ENCODE measurements at regions not wholly inside any gene's neighbourhood (a gene's known extent, or its start where the extent isn't known, plus 50 kb on each side); places are given as distances from the start of the nearest gene placed in this dataset.

DNA sequence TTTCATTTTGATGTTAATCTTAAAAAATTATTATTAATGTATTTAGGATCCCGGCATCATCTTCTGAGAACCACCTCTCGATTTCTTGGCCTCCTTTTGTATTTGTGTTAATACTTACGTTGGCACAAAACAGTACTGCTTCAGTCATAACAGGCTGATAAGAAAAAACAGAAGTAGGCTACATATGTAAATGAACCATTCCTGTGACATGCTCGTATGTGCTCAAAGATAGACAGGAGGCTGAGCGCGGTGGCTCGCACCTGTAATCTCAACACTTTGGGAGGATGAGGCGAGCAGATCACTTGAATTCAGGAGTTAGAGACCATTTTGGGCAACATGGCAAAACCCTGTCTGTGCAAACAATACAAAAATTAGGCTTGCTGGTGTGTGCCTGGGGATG lies 109.4 kb upstream of the H2AZ1 start:
- Histone ChIP-seq H3K4me2 (no peak overlapping the region), H2AFZ (no peak overlapping the region), H4K20me1 (replicated peaks; ENCODE audit: insufficient read depth) (no peaks in the 10 kb centered on the region), H3K27me3 (ENCODE audit: insufficient read depth) (no peaks in the 10 kb centered on the region), H3K4me1 (ENCODE audit: insufficient read depth) (peaks cover 4% of the 10 kb centered on the region; the same call in 1 of the 2 replicates), H3K27ac (ENCODE audit: low read depth) (no peak overlapping the region), H3K79me2 (replicated peaks; ENCODE audit: insufficient read depth) (no peaks in the 10 kb centered on the region), H3F3A (replicated peaks; ENCODE audit: low read depth) (no peaks in the 10 kb centered on the region), H3K4me3 (no peak overlapping the region), H3K36me3 (ENCODE audit: insufficient read depth) (no peaks in the 10 kb centered on the region), H3K9me2 (ENCODE audit: insufficient read depth) (no peaks in the 10 kb centered on the region)
- H3K36me3 Mint-ChIP-seq (ENCODE audit: low read depth) = no peaks in the 10 kb centered on the region
- DNase-seq (ENCODE audit: low spot score) (no peak), ATAC-seq (no peak)
- no peak overlapping the region for H3K27ac Mint-ChIP-seq
- TF ChIP-seq, protein P1, sequence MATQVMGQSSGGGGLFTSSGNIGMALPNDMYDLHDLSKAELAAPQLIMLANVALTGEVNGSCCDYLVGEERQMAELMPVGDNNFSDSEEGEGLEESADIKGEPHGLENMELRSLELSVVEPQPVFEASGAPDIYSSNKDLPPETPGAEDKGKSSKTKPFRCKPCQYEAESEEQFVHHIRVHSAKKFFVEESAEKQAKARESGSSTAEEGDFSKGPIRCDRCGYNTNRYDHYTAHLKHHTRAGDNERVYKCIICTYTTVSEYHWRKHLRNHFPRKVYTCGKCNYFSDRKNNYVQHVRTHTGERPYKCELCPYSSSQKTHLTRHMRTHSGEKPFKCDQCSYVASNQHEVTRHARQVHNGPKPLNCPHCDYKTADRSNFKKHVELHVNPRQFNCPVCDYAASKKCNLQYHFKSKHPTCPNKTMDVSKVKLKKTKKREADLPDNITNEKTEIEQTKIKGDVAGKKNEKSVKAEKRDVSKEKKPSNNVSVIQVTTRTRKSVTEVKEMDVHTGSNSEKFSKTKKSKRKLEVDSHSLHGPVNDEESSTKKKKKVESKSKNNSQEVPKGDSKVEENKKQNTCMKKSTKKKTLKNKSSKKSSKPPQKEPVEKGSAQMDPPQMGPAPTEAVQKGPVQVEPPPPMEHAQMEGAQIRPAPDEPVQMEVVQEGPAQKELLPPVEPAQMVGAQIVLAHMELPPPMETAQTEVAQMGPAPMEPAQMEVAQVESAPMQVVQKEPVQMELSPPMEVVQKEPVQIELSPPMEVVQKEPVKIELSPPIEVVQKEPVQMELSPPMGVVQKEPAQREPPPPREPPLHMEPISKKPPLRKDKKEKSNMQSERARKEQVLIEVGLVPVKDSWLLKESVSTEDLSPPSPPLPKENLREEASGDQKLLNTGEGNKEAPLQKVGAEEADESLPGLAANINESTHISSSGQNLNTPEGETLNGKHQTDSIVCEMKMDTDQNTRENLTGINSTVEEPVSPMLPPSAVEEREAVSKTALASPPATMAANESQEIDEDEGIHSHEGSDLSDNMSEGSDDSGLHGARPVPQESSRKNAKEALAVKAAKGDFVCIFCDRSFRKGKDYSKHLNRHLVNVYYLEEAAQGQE (IDR thresholded peaks at IDR 0.05; ENCODE audit: unreplicated experiment) = no peak
- TF ChIP-seq POLR2AphosphoS5 (IDR thresholded peaks at IDR 0.05; ENCODE audit: low read depth) (no peak), EZH2 (IDR thresholded peaks at IDR 0.05; ENCODE audit: low read depth, unreplicated experiment) (no peak), JUNB (IDR thresholded peaks at IDR 0.05; ENCODE audit: unreplicated experiment) (no peak)
- TF ChIP-seq, protein P2, sequence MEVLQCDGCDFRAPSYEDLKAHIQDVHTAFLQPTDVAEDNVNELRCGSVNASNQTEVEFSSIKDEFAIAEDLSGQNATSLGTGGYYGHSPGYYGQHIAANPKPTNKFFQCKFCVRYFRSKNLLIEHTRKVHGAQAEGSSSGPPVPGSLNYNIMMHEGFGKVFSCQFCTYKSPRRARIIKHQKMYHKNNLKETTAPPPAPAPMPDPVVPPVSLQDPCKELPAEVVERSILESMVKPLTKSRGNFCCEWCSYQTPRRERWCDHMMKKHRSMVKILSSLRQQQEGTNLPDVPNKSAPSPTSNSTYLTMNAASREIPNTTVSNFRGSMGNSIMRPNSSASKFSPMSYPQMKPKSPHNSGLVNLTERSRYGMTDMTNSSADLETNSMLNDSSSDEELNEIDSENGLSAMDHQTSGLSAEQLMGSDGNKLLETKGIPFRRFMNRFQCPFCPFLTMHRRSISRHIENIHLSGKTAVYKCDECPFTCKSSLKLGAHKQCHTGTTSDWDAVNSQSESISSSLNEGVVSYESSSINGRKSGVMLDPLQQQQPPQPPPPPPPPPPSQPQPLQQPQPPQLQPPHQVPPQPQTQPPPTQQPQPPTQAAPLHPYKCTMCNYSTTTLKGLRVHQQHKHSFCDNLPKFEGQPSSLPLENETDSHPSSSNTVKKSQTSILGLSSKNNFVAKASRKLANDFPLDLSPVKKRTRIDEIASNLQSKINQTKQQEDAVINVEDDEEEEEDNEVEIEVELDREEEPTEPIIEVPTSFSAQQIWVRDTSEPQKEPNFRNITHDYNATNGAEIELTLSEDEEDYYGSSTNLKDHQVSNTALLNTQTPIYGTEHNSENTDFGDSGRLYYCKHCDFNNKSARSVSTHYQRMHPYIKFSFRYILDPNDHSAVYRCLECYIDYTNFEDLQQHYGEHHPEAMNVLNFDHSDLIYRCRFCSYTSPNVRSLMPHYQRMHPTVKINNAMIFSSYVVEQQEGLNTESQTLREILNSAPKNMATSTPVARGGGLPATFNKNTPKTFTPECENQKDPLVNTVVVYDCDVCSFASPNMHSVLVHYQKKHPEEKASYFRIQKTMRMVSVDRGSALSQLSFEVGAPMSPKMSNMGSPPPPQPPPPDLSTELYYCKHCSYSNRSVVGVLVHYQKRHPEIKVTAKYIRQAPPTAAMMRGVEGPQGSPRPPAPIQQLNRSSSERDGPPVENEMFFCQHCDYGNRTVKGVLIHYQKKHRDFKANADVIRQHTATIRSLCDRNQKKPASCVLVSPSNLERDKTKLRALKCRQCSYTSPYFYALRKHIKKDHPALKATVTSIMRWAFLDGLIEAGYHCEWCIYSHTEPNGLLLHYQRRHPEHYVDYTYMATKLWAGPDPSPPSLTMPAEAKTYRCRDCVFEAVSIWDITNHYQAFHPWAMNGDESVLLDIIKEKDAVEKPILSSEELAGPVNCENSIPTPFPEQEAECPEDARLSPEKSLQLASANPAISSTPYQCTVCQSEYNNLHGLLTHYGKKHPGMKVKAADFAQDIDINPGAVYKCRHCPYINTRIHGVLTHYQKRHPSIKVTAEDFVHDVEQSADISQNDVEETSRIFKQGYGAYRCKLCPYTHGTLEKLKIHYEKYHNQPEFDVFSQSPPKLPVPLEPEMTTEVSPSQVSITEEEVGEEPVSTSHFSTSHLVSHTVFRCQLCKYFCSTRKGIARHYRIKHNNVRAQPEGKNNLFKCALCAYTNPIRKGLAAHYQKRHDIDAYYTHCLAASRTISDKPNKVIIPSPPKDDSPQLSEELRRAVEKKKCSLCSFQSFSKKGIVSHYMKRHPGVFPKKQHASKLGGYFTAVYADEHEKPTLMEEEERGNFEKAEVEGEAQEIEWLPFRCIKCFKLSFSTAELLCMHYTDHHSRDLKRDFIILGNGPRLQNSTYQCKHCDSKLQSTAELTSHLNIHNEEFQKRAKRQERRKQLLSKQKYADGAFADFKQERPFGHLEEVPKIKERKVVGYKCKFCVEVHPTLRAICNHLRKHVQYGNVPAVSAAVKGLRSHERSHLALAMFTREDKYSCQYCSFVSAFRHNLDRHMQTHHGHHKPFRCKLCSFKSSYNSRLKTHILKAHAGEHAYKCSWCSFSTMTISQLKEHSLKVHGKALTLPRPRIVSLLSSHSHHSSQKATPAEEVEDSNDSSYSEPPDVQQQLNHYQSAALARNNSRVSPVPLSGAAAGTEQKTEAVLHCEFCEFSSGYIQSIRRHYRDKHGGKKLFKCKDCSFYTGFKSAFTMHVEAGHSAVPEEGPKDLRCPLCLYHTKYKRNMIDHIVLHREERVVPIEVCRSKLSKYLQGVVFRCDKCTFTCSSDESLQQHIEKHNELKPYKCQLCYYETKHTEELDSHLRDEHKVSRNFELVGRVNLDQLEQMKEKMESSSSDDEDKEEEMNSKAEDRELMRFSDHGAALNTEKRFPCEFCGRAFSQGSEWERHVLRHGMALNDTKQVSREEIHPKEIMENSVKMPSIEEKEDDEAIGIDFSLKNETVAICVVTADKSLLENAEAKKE (CRISPR knock-in tag; IDR thresholded peaks at IDR 0.05) = no peak
- H3K27me3 Mint-ChIP-seq (ENCODE audit: insufficient read depth, low read depth, poor library complexity) = peaks cover under 1% of the 10 kb centered on the region
- H3K9me3 Mint-ChIP-seq = no peaks in the 10 kb centered on the region
- H3K4me1 Mint-ChIP-seq = peaks cover 7% of the 10 kb centered on the region
- no peak overlapping the region for H3K4me3 Mint-ChIP-seq

Data from GM23338 (cell line).